Smooth muscle cell (in vitro differentiated cells): ENCODE measurements at regions not wholly inside any gene's neighbourhood (a gene's known extent, or its start where the extent isn't known, plus 50 kb on each side); places are given as distances from the start of the nearest gene placed in this dataset.

ENCODE experiments used
- DNase-seq: peaks from one replicate; lab custom pipeline; 2025; ENCODE audit not compliant: unreplicated experiment; lab: John Stamatoyannopoulos, UW
- H2AFZ ChIP-seq: fragments of 200-600 bp; sonication (generic); 2 replicates; pipeline ENCODE4 v1.6.0; 2016; ENCODE audit warnings: antibody characterized with exemption, low read depth, mild to moderate bottlenecking
- H3F3A ChIP-seq: fragments of 200-600 bp; sonication (generic); 2 replicates; pipeline ENCODE4 v1.6.0; 2017; ENCODE audit warnings: antibody characterized with exemption, low read depth
- H3K27ac ChIP-seq: fragments of 200-600 bp; sonication (generic); 2 replicates; pipeline ENCODE4 v1.5.1; 2016; ENCODE audit warnings: low read depth, mild to moderate bottlenecking
- H3K27me3 ChIP-seq: fragments of 200-600 bp; sonication (generic); 2 replicates; pipeline ENCODE4 v1.6.1; 2016; ENCODE audit warnings: low read depth, mild to moderate bottlenecking
- H3K36me3 ChIP-seq: fragments of 200-600 bp; sonication (generic); 2 replicates; pipeline ENCODE4 v1.5.1; 2016; ENCODE audit warnings: low read depth
- H3K4me1 ChIP-seq: fragments of 200-600 bp; sonication (generic); 2 replicates; pipeline ENCODE4 v1.5.1; 2016; ENCODE audit warnings: low read depth
- H3K4me2 ChIP-seq: fragments of 200-600 bp; sonication (generic); 2 replicates; pipeline ENCODE4 v1.6.0; 2016; ENCODE audit warnings: mild to moderate bottlenecking
- H3K4me3 ChIP-seq: fragments of 200-600 bp; sonication (generic); 2 replicates; pipeline ENCODE4 v1.5.1; 2016; ENCODE audit warnings: mild to moderate bottlenecking
- H3K79me2 ChIP-seq: fragments of 200-600 bp; sonication (generic); 2 replicates; pipeline ENCODE4 v1.6.0; 2016; ENCODE audit warnings: low read depth, mild to moderate bottlenecking
- H3K9ac ChIP-seq: fragments of 200-600 bp; sonication (generic); 2 replicates; pipeline ENCODE4 v1.6.0; 2016; ENCODE audit warnings: low read depth
- H3K9me3 ChIP-seq: fragments of 200-600 bp; sonication (generic); replicated peaks from 2 replicates; pipeline ENCODE4 v1.5.1; 2016; ENCODE audit warnings: low read depth
- H4K20me1 ChIP-seq: fragments of 200-600 bp; sonication (generic); 2 replicates; pipeline ENCODE4 v1.6.0; 2016; ENCODE audit warnings: low read depth
- WGBS: methylation state at CpG from one replicate; pipeline ENCODE4 v1.1.7; 2016; ENCODE audit warnings: low lambda C conversion rate; 5-methylcytosine and 5-hydroxymethylcytosine counted together
- TF ChIP-seq, protein P1 (sequence below): fragments of 200-600 bp; sonication (generic); IDR thresholded peaks from 2 replicates; pipeline ENCODE4 v1.5.1; 2017; ENCODE audit warnings: borderline replicate concordance, mild to moderate bottlenecking, antibody characterized with exemption; ENCODE audit not compliant: insufficient read depth, poor library complexity, severe bottlenecking

DNA sequence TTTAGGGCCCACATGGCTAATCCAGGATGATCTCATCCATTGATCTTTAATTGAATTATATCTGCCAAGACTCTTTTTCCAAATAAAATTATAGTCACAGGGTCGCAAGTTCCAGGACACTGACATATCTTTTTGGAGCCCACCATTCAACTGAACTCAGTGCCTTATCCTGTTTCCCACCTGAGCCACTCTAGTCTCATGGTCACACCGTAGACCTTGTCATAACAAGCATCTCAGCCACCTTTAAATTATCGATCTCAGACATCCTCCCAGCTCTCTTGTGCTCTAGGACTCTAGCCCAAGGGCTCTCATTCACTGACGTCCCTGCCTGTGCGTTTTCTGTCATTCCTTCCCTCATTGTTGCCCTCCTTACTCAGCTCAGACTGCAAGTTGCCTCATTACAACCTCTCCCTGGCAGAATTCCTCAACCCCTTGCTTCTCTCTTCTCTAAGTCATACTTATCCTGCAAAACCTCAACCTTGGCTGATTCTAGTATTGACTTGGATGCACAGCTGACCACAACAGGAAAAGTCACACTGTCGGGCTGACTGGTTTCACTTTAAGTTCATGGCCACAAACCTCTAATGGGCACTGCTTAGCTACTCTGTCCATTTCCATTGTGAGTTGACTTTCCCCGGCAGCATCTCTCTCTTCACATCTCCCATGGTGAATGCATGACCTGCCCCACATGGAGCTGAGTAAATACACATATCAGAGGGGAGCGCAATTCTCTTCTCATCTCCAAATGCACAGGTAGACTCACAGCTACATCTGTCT, 91.0 kb upstream of the TRIM2 start:
- H3K36me3 ChIP-seq, result no peaks in the 10 kb centered on the region
- H3K4me2 ChIP-seq, result no peak overlapping the region
- H3F3A ChIP-seq, result peaks cover 6% of the 10 kb centered on the region
- no peaks in the 10 kb centered on the region for H4K20me1 ChIP-seq
- no peaks in the 10 kb centered on the region for H3K79me2 ChIP-seq
- H2AFZ ChIP-seq, result no peak overlapping the region
- H3K9ac ChIP-seq, result no peak overlapping the region
- no peak for DNase-seq
- no peak overlapping the region for H3K27ac ChIP-seq
- H3K9me3 ChIP-seq, result no peaks in the 10 kb centered on the region
- 83% methylated on average over 8 of the region's 8 CpGs for WGBS
- no peak overlapping the region for H3K4me3 ChIP-seq
- H3K4me1 ChIP-seq, result peaks cover 5% of the 10 kb centered on the region
- H3K27me3 ChIP-seq, result no peaks in the 10 kb centered on the region
- TF ChIP-seq, protein P1, sequence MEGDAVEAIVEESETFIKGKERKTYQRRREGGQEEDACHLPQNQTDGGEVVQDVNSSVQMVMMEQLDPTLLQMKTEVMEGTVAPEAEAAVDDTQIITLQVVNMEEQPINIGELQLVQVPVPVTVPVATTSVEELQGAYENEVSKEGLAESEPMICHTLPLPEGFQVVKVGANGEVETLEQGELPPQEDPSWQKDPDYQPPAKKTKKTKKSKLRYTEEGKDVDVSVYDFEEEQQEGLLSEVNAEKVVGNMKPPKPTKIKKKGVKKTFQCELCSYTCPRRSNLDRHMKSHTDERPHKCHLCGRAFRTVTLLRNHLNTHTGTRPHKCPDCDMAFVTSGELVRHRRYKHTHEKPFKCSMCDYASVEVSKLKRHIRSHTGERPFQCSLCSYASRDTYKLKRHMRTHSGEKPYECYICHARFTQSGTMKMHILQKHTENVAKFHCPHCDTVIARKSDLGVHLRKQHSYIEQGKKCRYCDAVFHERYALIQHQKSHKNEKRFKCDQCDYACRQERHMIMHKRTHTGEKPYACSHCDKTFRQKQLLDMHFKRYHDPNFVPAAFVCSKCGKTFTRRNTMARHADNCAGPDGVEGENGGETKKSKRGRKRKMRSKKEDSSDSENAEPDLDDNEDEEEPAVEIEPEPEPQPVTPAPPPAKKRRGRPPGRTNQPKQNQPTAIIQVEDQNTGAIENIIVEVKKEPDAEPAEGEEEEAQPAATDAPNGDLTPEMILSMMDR, result no peak

- H3F3A ChIP-seq, result peaks cover 6% of the 10 kb centered on the region
- no peaks in the 10 kb centered on the region for H3K36me3 ChIP-seq
- H3K27ac ChIP-seq, result no peak overlapping the region
- peaks cover 5% of the 10 kb centered on the region for H3K4me1 ChIP-seq
- 93% methylated on average over 5 of the region's 5 CpGs for WGBS
- no peaks in the 10 kb centered on the region for H3K9me3 ChIP-seq
- no peak for DNase-seq
- H3K4me3 ChIP-seq, result no peak overlapping the region
- H2AFZ ChIP-seq, result no peak overlapping the region
- TF ChIP-seq, protein P1, result no peak
- H3K79me2 ChIP-seq, result no peaks in the 10 kb centered on the region
- H3K27me3 ChIP-seq, result no peaks in the 10 kb centered on the region
- H3K9ac ChIP-seq, result no peak overlapping the region
- H3K4me2 ChIP-seq, result no peak overlapping the region
- no peaks in the 10 kb centered on the region for H4K20me1 ChIP-seq
These were observed 90.5 kb upstream of the TRIM2 start for GRCh38 chr4:153113838-153114105.

DNA sequence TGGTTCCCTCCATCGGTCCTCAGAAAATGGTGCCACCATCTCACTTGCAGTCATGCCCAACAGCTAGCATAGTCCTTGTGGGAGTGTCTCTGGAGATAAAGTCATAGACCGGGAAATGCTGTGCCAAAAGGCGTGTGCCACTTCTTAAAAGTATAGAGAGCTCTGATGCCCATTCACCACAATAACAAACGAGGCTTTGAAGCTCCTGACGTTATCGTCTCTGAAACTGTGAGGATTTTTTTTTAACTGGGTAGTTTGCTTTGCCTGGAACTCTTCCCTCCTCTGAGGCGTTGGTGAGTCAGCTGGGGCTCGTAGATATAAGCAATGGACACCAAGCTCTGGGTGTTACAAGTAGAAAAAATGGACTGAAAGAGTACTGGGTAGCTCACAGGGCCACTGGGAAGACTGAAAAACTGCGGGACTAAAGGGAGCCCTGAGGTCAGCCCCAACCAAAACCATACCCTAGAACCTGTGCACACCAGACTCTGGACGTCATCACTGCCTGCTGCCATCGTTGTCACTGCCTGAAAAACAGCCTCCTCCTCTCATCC, 89.4 kb upstream of the TRIM2 start:
- Histone ChIP-seq H3K4me3 (no peak overlapping the region), H3F3A (peaks cover 6% of the 10 kb centered on the region), H3K79me2 (no peaks in the 10 kb centered on the region), H3K9ac (peak overlapping the region; percentile 1), H3K4me2 (peak overlapping the region; percentile 56), H3K36me3 (no peaks in the 10 kb centered on the region), H3K9me3 (no peaks in the 10 kb centered on the region), H3K27ac (peak overlapping the region; percentile 61), H3K27me3 (no peaks in the 10 kb centered on the region), H2AFZ (peak overlapping the region; percentile 19), H4K20me1 (no peaks in the 10 kb centered on the region), H3K4me1 (peaks cover 5% of the 10 kb centered on the region)
- TF ChIP-seq, protein P1, result no peak
- WGBS, result 36% methylated on average over 11 of the region's 11 CpGs
- no peak for DNase-seq
